Bone marrow (tissue), 2 donors: ENCODE measurements at regions not wholly inside any gene's neighbourhood (a gene's known extent, or its start where the extent isn't known, plus 50 kb on each side); places are given as distances from the start of the nearest gene placed in this dataset.
"Not testable (repeated sequence)": the region's sequence is repeated elsewhere in the genome, so short reads cannot be mapped to it uniquely, and the experiment has no call there.

ENCODE experiments used
- DNase-seq, 2 donors: peaks; one replicate each; lab custom pipeline; 2025; lab: John Stamatoyannopoulos, UW

DNA sequence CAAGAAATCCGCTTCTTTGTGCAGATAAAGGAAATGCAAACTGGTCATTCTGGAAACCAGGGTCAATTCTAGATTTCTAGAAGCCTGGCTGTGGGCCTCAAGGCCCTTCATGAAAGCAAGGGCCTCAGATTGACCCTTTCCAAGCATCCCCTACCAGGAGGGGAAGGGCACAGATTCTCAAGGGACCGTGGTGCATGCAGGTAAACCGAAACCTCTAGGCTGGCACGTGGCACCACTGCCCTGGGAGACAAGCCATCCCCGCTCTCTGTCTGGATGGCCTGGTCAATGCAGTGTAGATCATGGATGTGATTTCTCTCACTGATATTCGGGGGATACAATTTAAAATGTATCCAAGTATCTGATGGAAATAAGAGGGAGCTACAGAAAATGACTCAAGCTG is 69.4 kb downstream of the TOMM20 start:
- DNase-seq: no peak

DNA sequence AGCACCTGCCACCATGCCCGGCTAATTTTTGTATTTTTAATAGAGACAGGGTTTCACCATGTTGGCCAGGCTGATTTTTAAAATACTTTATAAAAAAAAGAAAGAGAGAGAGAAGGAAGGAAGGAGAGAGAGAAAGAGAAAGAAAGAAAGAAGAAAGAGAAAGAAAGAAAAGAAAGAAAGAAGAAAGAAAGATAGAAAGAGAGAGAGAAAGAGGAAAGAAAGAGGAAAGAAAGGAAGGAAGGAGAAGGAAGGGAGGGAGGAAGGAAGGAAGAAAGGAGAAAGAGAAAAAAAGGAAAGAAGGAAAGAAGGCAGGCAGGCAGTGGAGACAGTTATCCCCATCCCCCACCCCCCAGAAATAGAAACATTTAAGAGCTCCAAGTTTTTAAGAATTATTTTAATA is 69.9 kb downstream of the TOMM20 start:
- DNase-seq: no peak

- no peak for DNase-seq
Measured at GRCh38 chr1:235057385-235058306, 71.0 kb downstream of the TOMM20 start.

GRCh38 chr1:235056937-235057336 is 71.7 kb downstream of the TOMM20 start:
- no peak for DNase-seq

DNA sequence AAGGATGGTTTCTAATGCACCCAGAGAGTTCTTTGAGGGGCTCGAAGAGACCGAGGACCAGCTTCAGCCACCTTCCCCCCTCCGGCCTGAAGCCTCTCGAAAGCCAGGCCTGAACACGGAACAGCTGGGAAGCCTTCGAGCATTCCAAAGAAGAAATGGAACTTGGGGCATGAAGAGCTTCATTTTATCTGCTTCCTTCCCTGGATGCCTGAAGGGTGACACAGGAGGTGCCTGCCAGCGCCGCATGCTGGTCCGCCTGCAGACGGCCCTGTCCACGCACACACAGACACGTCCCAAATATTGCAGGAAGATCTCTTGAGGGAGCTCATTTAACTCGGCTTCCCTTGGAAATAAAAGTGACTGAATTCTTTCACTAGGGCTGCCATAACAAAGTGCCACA is 73.7 kb downstream of the TOMM20 start:
- no peak for DNase-seq

DNA sequence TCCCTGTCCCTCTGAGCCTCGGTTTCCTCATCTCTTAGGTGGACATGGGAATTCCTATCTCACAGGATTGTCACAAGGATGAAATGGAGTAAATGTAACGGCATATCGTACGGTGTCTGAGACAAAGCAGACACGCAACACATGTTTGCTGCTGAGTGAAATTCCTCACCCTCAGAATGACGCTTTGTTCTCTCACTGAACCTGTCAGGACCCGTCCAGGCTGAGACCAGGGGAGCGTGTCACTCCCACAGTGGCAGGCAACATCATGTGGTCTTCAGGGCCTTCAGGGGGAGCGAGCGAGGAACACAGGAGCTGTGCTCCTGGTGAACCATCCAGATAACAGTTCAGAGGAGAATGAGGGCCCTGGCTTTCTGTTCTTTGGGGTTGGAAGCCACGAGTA is 74.2 kb downstream of the TOMM20 start:
- DNase-seq: no peak

DNA sequence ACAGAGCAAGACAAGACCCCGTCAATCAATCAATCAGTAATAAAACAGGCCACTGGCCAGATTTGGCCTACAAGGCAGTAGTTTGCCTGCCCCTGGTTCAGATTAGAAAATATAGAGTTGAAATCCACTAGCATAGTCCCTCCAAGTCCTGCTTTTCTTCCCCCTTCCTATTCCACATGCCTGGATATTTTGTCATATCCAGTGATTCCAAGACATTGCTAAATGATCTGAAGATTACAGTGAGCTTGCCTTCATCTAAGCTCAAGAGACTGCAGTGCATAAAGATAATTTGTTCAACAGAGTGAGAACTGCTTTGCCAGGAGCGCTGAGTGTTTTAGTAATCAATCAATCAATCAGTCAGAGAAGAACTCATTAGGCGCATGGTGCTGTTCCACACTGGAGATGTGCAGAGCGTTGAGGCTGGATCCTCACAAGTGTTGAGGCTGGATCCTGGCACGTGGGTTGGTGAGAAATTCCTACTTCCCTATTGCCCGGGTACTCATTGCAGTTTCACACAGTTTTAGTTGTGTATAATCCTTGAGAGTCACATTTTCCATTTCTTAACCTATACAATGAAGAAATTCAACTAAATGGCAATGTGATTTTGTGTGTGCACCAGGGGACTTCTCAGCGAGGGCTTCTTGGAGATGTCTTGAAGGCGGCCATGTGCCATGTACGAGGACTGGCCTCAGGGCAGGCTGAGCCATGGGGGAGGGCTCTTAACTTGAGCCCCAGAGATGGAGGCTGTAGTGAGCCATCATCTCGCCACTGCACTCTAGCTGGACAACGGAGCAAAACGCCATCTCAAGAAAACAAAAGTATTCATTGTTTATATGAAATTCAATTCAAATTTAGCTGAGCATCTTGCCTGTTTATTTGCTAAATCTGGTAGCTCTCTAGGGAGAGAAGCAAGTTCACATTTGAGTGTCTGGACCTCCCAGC is 76.3 kb downstream of the TOMM20 start:
- DNase-seq: no peak

DNA sequence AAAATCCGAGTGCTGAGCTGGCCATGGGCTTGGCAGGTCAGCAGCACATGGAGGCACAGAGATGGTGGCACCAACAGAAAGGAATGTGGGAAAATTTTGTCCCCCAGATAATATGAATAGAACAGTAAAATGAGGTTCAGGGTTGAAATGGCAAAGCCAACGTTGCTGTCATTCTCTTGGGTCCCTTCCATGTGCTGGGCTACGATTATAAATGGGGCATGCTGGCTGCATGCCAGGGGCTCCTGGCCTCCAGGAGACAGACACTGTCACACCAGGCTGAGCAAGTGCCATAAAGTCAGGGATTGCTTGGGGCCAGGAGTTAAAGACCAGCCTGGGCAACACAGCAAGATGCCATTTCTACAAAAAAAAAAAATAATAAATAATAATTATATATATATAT is 77.1 kb downstream of the TOMM20 start:
- DNase-seq: no peak

DNA sequence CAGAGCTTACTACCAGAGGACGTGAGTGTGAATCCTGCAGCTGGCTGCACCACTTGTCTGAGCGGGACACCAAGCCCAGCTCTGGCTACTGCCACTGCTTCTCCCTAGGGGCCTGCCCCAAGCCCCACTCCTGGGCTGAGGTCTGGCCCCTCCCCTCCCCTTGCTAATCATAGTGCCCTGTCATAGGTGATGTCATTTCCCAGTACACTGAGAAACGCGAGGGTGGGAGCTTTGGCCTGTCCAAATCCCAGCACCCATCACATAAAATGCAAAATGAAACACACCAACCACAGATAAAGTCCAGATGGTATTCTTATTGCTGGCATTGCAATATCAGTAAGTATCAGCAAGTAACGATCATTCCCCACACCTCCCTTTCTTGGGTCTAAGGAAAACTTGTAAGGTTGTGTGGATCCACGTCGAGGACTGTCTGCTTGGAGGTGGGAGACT is 77.7 kb downstream of the TOMM20 start:
- no peak for DNase-seq

GRCh38 chr1:235049716-235050378 is 78.8 kb downstream of the TOMM20 start:
- DNase-seq: not testable (repeated sequence)

DNA sequence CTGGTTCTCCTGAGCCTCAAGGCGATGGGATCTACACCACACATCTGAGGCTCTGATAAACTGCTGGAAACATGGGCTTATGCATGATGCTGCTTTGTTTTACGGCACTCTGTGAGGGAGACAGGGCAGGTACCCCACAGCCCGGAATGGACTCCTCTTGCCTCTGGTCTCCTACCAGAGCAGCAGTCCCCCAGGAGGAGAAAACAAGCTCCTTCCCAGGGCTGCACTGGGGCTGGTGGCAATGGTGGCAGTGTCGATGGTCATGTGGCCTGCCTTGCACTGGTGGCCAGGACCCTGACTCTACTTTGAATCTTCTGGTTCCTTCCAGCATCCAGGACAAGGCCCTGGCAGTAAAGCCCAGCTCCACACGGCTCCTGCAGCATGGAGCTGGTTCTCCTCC is 79.4 kb downstream of the TOMM20 start:
- DNase-seq: no peak

DNA sequence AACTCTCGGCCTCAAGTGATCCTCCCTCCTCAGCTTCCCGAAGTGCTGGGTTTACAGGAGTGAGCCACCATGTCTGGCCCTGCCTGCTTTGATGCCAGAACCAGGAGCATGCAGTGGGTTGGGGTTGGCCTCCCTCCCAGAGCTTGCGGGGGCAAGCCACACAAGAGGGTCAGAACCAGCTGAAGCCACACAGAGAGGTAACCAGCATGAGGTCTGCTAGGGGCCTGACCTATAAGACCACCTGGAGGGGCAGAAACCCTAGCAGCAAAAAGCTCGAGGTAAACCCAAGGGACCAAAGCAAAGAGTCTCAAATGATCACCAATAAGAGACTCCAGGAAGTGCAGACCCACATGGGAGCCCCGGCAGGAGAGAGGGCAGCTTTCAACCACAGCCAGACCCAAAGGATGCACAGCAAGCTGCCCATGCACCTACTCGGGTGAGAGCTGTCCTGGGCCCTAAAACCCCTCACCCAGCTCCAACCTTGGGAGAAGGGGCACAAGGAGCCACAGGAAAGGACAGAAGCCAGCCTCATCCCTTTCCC is 81.2 kb downstream of the TOMM20 start:
- DNase-seq: no peak

DNA sequence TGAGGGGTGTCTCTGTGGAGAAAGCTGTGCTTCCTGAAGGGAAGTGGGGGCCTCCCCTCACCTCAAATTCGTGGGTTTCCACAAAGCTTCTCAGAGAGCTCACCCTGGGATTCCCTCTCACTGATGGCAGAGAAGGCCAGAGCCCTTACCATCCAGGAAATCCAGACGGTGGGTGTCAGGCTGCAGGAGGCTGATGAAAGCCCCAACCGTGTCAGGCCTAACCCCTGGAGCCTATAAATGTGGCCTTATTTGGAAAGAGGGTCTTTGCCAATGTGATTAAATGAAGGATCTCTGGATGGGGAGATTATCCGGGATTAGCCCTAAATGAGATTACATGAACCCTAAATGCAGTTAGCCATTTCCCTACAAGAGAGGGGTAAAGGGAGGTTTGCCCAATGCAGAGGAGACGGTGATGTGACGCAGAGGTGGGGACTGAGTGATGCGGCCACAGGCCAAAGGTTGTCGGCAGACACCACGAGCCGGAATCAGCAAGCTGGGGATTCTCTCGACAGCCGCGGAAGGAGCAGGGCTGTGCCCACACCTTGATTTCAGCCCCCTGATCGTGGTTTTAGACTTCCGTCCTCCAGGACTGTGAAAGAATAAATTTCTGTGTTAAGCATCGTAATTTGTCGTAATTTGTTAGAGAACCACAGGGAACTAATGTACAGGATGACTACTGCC is 82.6 kb downstream of the TOMM20 start:
- no peak for DNase-seq

DNA sequence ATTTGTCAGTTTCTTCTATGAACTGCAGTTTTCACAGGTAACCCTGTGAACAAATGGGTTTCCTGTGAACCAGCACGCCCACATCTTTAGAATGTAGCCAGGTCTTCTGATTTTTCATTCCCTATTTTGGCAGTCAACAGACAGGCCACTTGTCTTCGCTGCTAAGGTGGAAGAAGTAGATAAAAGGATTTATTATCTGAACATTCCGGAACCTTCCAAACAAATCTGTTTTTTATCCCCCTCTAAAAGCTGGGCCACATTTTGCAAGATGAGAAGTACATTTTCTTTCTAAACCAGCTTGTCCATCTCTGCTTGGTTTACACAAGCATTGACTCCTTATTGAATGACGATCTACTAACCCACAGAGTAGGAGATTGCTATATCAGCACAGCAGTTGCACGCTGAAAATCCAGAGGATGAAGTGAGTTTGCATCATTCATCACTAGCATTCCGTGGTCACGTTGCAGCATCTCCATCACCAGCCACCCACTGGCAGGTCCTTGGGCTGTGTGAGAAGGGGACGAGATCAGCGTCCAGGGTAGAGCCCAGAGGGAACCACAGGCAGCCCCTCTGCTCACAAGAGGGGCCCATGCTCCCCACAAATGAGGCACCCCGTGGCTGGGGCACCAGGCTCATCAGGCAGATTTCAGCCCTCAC is 83.5 kb downstream of the TOMM20 start:
- no peak for DNase-seq

- DNase-seq: no peak
Measured at GRCh38 chr1:235043234-235043633, 85.4 kb downstream of the TOMM20 start.

- DNase-seq: no peak
Measured at GRCh38 chr1:235038701-235039100, 89.9 kb downstream of the TOMM20 start.

- no peak for DNase-seq
Measured at GRCh38 chr1:235035928-235036327, 92.7 kb downstream of the TOMM20 start.

DNA sequence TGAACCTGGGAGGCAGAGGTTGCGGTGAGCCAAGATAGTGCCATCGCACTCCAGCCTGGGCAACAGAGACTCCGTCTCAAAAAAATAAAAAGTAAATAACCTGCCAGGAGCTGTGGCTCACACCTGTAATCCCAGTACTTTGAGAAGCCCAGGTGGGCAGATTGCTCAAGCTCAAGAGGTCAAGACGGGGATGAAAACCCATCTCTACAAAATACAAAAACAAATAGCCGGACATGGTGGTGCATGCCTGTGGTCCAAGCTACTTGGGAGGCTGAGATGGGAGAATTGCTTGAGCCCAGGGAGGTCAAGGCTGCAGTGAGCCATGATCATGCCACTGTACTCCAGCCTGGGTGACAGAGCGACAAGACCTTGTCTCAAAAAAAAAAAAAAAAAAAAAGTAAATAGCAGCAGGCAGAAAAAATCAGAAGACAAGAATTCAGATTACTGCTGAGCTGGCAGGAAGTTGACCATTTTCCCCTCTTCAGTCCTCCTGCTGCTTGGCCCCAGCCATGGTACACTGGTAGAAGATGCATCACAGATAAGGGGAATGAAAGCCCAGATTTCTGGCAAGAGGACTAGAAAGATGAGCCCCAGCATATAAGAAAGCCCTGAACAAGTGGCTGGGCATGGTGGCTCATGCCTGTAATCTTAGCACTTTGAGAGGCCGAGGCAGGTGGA is 97.6 kb downstream of the TOMM20 start:
- no peak for DNase-seq

DNA sequence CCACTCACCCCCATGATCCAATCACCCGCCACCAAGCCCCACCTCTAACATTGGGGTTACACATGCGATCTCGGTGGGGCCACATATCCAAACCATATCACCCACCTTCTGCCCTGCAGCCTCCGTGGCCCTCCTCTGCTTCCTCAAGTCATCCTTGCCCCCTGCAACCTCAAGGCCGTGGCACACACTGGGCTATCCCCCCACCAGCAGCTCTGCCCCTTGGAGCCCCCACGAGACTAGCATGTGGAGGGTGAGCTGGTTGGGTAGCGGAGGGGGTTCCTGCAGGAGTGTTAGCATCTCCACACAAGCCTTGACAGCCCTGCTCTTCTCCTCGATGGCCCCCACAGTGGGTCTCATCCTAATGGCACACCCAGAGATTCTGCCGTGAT is 100.8 kb downstream of the TOMM20 start:
- DNase-seq: no peak
